Choroid plexus epithelial cell (primary cell): ENCODE measurements at regions not wholly inside any gene's neighbourhood (a gene's known extent, or its start where the extent isn't known, plus 50 kb on each side); places are given as distances from the start of the nearest gene placed in this dataset.
"Not testable (repeated sequence)": the region's sequence is repeated elsewhere in the genome, so short reads cannot be mapped to it uniquely, and the experiment has no call there.

Experiments used
- DNase-seq: peaks from one replicate; pipeline ENCODE4 v3.0.0-alpha.2; 2010; ENCODE audit warnings: low read depth
- H3K4me3 ChIP-seq: 2 replicates; pipeline ENCODE4 v1.5.1; 2011; ENCODE audit warnings: low read depth, mild to moderate bottlenecking, control low read depth, low read length, moderate library complexity
- CTCF ChIP-seq: conservative IDR thresholded peaks from 2 replicates; pipeline ENCODE4 v1.5.1; 2011; ENCODE audit warnings: low read depth, mild to moderate bottlenecking, control low read depth, inconsistent platforms, low read length, moderate library complexity

- no peak overlapping the region for H3K4me3 ChIP-seq
- DNase-seq: no peak
- peak; percentile 33 for TF ChIP-seq CTCF
Observed at GRCh38 chr1:96524100-96524499, 197.5 kb upstream of the PTBP2 start.

- DNase-seq: no peak
- no peak for TF ChIP-seq CTCF
- no peak overlapping the region for H3K4me3 ChIP-seq
Observed at GRCh38 chr1:96525657-96526557, 195.7 kb upstream of the PTBP2 start.

GRCh38 chr1:96528672-96529071 is 192.9 kb upstream of the PTBP2 start:
- not testable (repeated sequence) for H3K4me3 ChIP-seq, DNase-seq

GRCh38 chr1:96533820-96534219 is 187.8 kb upstream of the PTBP2 start:
- TF ChIP-seq CTCF: no peak
- DNase-seq: no peak
- H3K4me3 ChIP-seq: no peak overlapping the region

GRCh38 chr1:96536581-96536980 is 185.0 kb upstream of the PTBP2 start:
- no peak for DNase-seq
- H3K4me3 ChIP-seq: no peak overlapping the region
- TF ChIP-seq CTCF: no peak

GRCh38 chr1:96538111-96538641 is 183.4 kb upstream of the PTBP2 start:
- H3K4me3 ChIP-seq: no peak overlapping the region
- peak; percentile 29 for TF ChIP-seq CTCF
- DNase-seq: peak; percentile 91

GRCh38 chr1:96538883-96539282 is 182.7 kb upstream of the PTBP2 start:
- H3K4me3 ChIP-seq: no peak overlapping the region
- TF ChIP-seq CTCF: no peak
- DNase-seq: peak; percentile 96
